GM13977 (cell line): ENCODE measurements at regions not wholly inside any gene's neighbourhood (a gene's known extent, or its start where the extent isn't known, plus 50 kb on each side); places are given as distances from the start of the nearest gene placed in this dataset.

Source experiments
- DNase-seq: peaks from one replicate; pipeline ENCODE4 v3.0.0; 2012; ENCODE audit warnings: low spot score
- CTCF ChIP-seq: IDR thresholded peaks from 2 replicates; pipeline ENCODE4 v1.5.1; 2012; ENCODE audit warnings: mild to moderate bottlenecking, control low read depth; ENCODE audit not compliant: insufficient read depth; ENCODE audit errors: extremely low read depth, missing control alignments
- in situ Hi-C: fragments of 300-500 bp; cut with MboI; formaldehyde crosslinking; loops from one replicate; pipeline ENCODE4 v1.12.0; 2022; ENCODE audit warnings: low sequenced_read_pairs, low pct_unique_long_range_greater_than_20kb, mixed read lengths, inconsistent platforms; ENCODE audit not compliant: unreplicated experiment

GRCh38 chr6:163806755-163807499, 392.4 kb downstream of the QKI start:
- DNase-seq: no peak
- in situ Hi-C loops: no loop called here
- no peak for TF ChIP-seq CTCF

GRCh38 chr6:163804991-163805390, 390.5 kb downstream of the QKI start:
- DNase-seq: no peak
- no peak for TF ChIP-seq CTCF
- in situ Hi-C loops: no loop called here

- TF ChIP-seq CTCF: no peak
- in situ Hi-C loops: no loop called here
- no peak for DNase-seq
Measured at GRCh38 chr6:163802267-163802666, 387.7 kb downstream of the QKI start.

GRCh38 chr6:163797296-163797845, 382.9 kb downstream of the QKI start:
- no peak for DNase-seq
- in situ Hi-C loops: no loop called here
- TF ChIP-seq CTCF: no peak

- in situ Hi-C loops: no loop called here
- TF ChIP-seq CTCF: no peak
- DNase-seq: peak; percentile 9
Measured at GRCh38 chr6:163793011-163793983, 378.8 kb downstream of the QKI start.

- in situ Hi-C loops: no loop called here
- no peak for TF ChIP-seq CTCF
- no peak for DNase-seq
Measured at GRCh38 chr6:163790266-163790840, 375.8 kb downstream of the QKI start.
